Epithelial cell of esophagus (primary cell): ENCODE measurements at regions not wholly inside any gene's neighbourhood (a gene's known extent, or its start where the extent isn't known, plus 50 kb on each side); places are given as distances from the start of the nearest gene placed in this dataset.
A peak's percentile ranks its signal among the peaks of the same experiment; 100 is the strongest.
"Not testable (repeated sequence)": the region's sequence is repeated elsewhere in the genome, so short reads cannot be mapped to it uniquely, and the experiment has no call there.

Experiments
- DNase-seq: peaks from one replicate; pipeline ENCODE4 v3.0.0; 2010; ENCODE audit warnings: low read depth
- H3K4me3 ChIP-seq: 2 replicates; pipeline ENCODE4 v1.5.1; 2011; ENCODE audit warnings: mild to moderate bottlenecking, low read length, control low read depth
- TF ChIP-seq, protein P1 (sequence below): IDR thresholded peaks from 2 replicates; pipeline ENCODE4 v1.5.1; 2011; ENCODE audit warnings: low read depth, mild to moderate bottlenecking, low read length, control low read depth, inconsistent platforms; ENCODE audit not compliant: insufficient read depth; ENCODE audit errors: missing control alignments

DNA sequence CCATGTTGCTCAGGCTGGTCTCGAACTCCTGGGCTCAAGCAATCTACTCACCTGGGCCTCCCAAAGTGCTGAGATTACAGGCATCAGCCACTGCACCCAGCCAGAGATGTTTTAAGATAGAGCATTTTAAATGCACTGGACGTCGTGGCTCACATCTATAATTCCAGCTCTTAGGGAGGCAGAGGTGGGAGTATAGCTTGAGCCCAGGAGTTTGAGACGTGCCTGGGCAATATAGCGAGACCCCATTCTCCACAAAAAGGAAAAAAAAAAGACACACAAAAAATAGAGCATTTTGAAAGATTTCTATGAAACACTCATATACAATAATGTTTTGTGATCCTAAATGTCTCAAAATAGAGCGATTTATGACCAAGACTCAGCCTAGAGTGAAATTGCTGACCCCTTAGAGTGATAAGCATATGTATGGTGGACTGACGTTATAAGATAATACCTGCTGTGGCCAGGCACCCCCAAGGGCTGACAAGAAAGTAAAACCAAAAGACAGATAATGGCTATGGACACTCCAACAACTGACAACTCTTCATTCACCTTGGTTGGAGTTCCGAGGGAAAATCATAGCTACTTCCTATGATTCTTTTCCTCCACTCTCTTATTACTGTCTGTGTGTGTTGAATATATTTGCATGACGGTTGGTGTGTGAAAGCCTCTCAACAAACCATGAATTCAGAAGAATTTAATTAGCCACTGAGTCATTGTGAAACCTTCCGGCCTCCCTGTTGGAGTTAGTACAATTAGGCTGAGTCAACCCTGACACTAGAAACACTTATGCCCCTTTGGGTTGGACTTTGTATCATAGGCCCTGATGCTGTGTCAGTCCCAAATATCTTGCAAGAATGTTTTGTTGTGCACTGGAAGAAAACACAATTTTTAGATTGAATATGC is 526.5 kb upstream of the NUDT12 start:
- DNase-seq = peak; percentile 0

DNA sequence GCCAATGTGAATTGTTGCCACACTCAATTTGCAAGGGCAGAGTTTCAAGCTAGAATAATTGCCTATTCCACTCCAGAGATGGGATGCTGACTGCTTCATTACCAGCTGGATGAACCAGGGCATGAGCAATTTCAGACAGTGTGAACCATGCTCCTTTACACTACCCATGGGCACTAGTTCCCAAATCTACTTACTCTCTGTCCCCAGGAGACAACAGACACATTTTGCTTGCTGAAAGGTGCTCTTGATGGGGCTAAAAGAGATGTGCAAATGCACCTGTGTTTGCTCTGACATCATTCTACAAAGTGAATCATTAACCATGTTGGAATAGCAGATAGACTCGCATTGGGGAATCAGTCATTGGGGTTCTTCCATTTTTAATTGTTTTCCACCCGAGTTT is 522.3 kb upstream of the NUDT12 start:
- TF ChIP-seq, protein P1, sequence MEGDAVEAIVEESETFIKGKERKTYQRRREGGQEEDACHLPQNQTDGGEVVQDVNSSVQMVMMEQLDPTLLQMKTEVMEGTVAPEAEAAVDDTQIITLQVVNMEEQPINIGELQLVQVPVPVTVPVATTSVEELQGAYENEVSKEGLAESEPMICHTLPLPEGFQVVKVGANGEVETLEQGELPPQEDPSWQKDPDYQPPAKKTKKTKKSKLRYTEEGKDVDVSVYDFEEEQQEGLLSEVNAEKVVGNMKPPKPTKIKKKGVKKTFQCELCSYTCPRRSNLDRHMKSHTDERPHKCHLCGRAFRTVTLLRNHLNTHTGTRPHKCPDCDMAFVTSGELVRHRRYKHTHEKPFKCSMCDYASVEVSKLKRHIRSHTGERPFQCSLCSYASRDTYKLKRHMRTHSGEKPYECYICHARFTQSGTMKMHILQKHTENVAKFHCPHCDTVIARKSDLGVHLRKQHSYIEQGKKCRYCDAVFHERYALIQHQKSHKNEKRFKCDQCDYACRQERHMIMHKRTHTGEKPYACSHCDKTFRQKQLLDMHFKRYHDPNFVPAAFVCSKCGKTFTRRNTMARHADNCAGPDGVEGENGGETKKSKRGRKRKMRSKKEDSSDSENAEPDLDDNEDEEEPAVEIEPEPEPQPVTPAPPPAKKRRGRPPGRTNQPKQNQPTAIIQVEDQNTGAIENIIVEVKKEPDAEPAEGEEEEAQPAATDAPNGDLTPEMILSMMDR = no peak
- H3K4me3 ChIP-seq = no peak overlapping the region
- no peak for DNase-seq

More for the DNA sequence above, 526.5 kb upstream of the NUDT12 start:
- TF ChIP-seq, protein P1 = no peak
- no peak overlapping the region for H3K4me3 ChIP-seq

DNA sequence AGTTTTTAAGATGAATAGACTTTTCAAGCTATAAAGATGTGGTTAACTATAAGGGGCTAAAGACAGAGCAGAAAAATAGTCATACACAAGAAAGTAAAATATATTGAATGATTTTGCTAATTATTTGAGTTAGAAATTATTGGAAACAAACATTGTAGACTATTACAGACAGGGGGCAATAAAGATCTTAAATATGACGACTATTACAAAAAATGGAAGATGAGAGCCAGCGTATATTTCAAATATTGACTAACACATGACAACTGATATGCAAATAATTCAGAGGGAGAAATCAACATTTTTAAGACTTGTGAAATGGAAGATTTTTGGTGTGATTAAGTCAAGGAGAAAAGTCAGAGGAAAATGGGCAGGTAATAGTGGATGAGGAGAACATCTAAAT is 520.2 kb upstream of the NUDT12 start:
- TF ChIP-seq, protein P1 = no peak
- DNase-seq = no peak
- no peak overlapping the region for H3K4me3 ChIP-seq

DNA sequence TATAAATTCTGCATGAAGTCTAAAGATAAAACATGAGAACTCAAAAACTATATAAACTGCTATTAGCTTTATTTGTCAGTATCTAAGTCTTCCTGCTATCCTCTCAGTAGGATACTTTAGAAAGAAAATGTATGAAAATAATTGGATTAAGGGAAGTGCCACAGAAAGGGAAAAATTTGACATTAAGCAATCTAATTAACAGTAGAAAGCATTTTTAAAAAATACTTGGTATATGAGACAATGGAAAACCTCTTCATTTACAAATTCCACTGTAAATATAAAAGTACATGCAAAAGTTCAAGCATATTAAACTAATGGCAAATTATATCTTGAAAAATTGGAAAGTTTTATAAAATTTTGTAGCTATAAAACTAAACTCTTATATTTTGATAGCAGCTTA is 518.6 kb upstream of the NUDT12 start:
- TF ChIP-seq, protein P1 = no peak
- H3K4me3 ChIP-seq = no peak overlapping the region
- no peak for DNase-seq

DNA sequence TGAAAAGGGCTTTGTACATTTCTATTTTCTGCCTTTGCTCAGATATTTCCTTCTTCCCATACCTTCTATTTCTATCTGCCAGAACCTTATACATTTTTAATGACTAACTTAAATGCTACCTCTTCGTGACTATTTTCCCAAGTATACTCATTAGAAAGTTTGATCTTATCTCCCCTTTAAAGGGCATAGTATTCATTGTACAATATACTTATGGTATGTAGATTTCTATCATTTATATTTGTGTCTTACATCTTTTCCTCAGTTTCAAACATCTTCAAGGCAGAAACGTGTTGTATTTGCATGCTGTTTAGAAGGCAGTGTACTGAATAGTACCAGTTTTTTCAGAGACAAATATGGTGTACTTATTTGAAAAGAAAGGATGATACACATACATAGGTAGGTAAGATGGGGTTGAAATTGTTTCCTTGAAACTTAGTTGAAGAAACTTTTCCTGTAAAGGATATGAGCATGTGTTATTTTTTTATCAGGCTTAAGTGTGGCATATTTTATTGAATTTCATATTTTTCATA is 518.1 kb upstream of the NUDT12 start:
- TF ChIP-seq, protein P1 = no peak
- no peak overlapping the region for H3K4me3 ChIP-seq
- DNase-seq = no peak

DNA sequence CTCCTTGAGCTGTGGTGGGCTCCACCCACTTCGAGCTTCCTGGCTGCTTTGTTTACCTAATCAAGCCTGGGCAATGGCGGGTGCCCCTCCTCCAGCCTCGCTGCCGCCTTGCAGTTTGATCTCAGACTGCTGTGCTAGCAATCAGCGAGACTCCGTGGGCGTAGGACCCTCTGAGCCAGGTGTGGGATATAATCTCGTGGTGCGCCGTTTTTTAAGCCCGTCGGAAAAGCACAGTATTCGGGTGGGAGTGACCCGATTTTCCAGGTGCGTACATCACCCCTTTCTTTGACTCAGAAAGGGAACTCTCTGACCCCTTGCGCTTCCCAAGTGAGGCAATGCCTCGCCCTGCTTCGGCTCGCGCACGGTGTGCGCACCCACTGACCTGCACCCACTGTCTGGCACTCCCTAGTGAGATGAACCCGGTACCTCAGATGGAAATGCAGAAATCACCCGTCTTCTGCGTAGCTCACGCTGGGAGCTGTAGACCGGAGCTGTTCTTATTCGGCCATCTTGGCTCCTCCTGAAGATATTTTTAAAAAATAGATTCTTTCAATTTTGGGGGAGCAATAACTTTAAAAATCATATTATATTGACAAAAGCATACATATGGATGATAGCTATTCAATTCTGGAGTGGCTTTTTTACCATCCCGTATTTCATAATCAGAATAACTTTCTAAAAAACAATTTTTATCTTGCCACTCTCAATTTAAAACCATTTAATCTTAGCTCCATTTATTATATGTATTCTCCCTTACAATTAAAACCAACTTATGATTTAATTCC is 517.5 kb upstream of the NUDT12 start:
- not testable (repeated sequence) for DNase-seq, H3K4me3 ChIP-seq

DNA sequence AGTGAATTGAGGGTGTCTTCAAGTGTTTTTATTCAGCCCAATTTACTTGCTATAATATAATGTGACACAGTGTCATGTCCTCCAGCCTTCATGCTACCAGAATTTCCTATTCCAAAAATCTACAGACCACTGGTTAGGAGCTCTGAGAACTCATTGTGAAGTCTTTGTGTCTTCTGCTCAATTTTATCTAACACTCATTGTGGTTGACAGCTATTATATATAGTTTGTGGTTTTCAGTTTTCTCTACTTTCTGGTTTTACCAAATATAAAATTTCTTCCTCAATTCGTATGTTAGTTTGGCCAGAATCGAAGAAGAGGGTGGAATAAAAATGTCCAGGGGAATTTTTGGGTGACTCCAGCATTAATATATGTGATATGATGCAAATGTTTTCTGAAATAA is 509.3 kb upstream of the NUDT12 start:
- no peak overlapping the region for H3K4me3 ChIP-seq
- TF ChIP-seq, protein P1 = no peak
- DNase-seq = no peak
